DOHH2 (cell line): ENCODE measurements at regions not wholly inside any gene's neighbourhood (a gene's known extent, or its start where the extent isn't known, plus 50 kb on each side); places are given as distances from the start of the nearest gene placed in this dataset.

ENCODE experiments used
- H3F3A ChIP-seq: fragments of 200-600 bp; sonication (generic), shearing (Covaris generic); 2 replicates; pipeline ENCODE4 v1.6.0; 2016; ENCODE audit warnings: antibody characterized with exemption, mild to moderate bottlenecking; ENCODE audit not compliant: control insufficient read depth, insufficient read depth
- H3K27ac ChIP-seq: fragments of 200-600 bp; sonication (generic); 2 replicates; pipeline ENCODE4 v1.5.1; 2014; ENCODE audit warnings: low read depth, mild to moderate bottlenecking, low read length, moderate library complexity
- H3K27me3 ChIP-seq: fragments of 200-600 bp; sonication (generic); 2 replicates; pipeline ENCODE4 v1.6.1; 2014; ENCODE audit warnings: mild to moderate bottlenecking, low read length, mixed read lengths; ENCODE audit not compliant: control insufficient read depth
- H3K36me3 ChIP-seq: fragments of 200-600 bp; sonication (generic); 2 replicates; pipeline ENCODE4 v1.6.1; 2014; ENCODE audit warnings: mild to moderate bottlenecking, low read length, moderate library complexity, mixed read lengths; ENCODE audit not compliant: control insufficient read depth
- H3K4me1 ChIP-seq: fragments of 200-600 bp; sonication (generic); 2 replicates; pipeline ENCODE4 v1.6.1; 2014; ENCODE audit warnings: mild to moderate bottlenecking, low read length, mixed read lengths; ENCODE audit not compliant: control insufficient read depth
- H3K4me2 ChIP-seq: fragments of 200-600 bp; sonication (generic); 2 replicates; pipeline ENCODE4 v1.6.0; 2014; ENCODE audit warnings: mild to moderate bottlenecking, low read length, moderate library complexity
- H3K4me3 ChIP-seq: fragments of 200-600 bp; sonication (generic); 2 replicates; pipeline ENCODE4 v1.5.1; 2014; ENCODE audit warnings: mild to moderate bottlenecking, low read length, mixed read lengths
- H3K79me2 ChIP-seq: fragments of 200-600 bp; sonication (generic); 2 replicates; pipeline ENCODE4 v1.6.1; 2014; ENCODE audit warnings: mild to moderate bottlenecking, low read length, mixed read lengths; ENCODE audit not compliant: control insufficient read depth
- H3K9me2 ChIP-seq: fragments of 200-600 bp; sonication (generic); replicated peaks from 2 replicates; pipeline ENCODE4 v1.6.1; 2014; ENCODE audit warnings: mild to moderate bottlenecking, low read length, mixed read lengths; ENCODE audit not compliant: control insufficient read depth
- H3K9me3 ChIP-seq: fragments of 200-600 bp; sonication (generic); 2 replicates; pipeline ENCODE4 v1.6.1; 2014; ENCODE audit warnings: antibody characterized with exemption, low read length, mixed read lengths; ENCODE audit not compliant: control insufficient read depth, insufficient read depth
- H4K20me1 ChIP-seq: fragments of 200-600 bp; sonication (generic); 2 replicates; pipeline ENCODE4 v1.6.0; 2014; ENCODE audit warnings: low read depth, mild to moderate bottlenecking, antibody characterized with exemption, low read length, moderate library complexity; ENCODE audit not compliant: control insufficient read depth, insufficient read depth
- CTCF ChIP-seq: fragments of 200-600 bp; sonication (generic); IDR thresholded peaks from one replicate; pipeline ENCODE4 v1.5.1; 2014; ENCODE audit warnings: antibody characterized with exemption, mild to moderate bottlenecking, low read depth, low read length; ENCODE audit not compliant: poor library complexity, severe bottlenecking
- EZH2phosphoT487 ChIP-seq: fragments of 200-600 bp; sonication (generic); IDR thresholded peaks from 2 replicates; pipeline ENCODE4 v1.6.1; 2017; ENCODE audit warnings: borderline replicate concordance, mild to moderate bottlenecking, antibody characterized with exemption, low read length, moderate library complexity, mixed read lengths

- Histone ChIP-seq H3K9me3 (no peaks in the 10 kb centered on the region), H3K4me2 (no peak overlapping the region), H3K9me2 (no peaks in the 10 kb centered on the region), H3K27me3 (0 out of 2 replicates have a peak, but pooled peaks cover 2% of the 10 kb centered on the region), H3K4me1 (no peaks in the 10 kb centered on the region), H4K20me1 (no peaks in the 10 kb centered on the region), H3F3A (no peaks in the 10 kb centered on the region), H3K27ac (no peak overlapping the region), H3K4me3 (no peak overlapping the region), H3K79me2 (no peaks in the 10 kb centered on the region), H3K36me3 (no peaks in the 10 kb centered on the region)
- no peak for TF ChIP-seq EZH2phosphoT487
- no peak for TF ChIP-seq CTCF
These were observed 174.5 kb downstream of the ZC3H11B start for GRCh38 chr1:219438386-219438785.

- Histone ChIP-seq H3K27me3 (no peaks in the 10 kb centered on the region), H3K36me3 (no peaks in the 10 kb centered on the region), H3K27ac (no peak overlapping the region), H4K20me1 (no peaks in the 10 kb centered on the region), H3K9me3 (no peaks in the 10 kb centered on the region), H3F3A (no peaks in the 10 kb centered on the region), H3K4me2 (no peak overlapping the region), H3K9me2 (no peaks in the 10 kb centered on the region), H3K4me1 (no peaks in the 10 kb centered on the region), H3K79me2 (no peaks in the 10 kb centered on the region), H3K4me3 (no peak overlapping the region)
- TF ChIP-seq EZH2phosphoT487 (no peak), CTCF (no peak)
These were observed 178.0 kb downstream of the ZC3H11B start for GRCh38 chr1:219434923-219435297.

GRCh38 chr1:219434285-219434922 is 178.5 kb downstream of the ZC3H11B start:
- Histone ChIP-seq H3K27ac (no peak overlapping the region), H3K9me3 (no peaks in the 10 kb centered on the region), H3K4me3 (no peak overlapping the region), H4K20me1 (no peaks in the 10 kb centered on the region), H3K4me2 (no peak overlapping the region), H3K79me2 (no peaks in the 10 kb centered on the region), H3F3A (no peaks in the 10 kb centered on the region), H3K9me2 (no peaks in the 10 kb centered on the region), H3K27me3 (no peaks in the 10 kb centered on the region), H3K36me3 (no peaks in the 10 kb centered on the region), H3K4me1 (no peaks in the 10 kb centered on the region)
- no peak for TF ChIP-seq EZH2phosphoT487
- TF ChIP-seq CTCF, result no peak
